ENCODE measurements at regions not wholly inside any gene's neighbourhood (a gene's known extent, or its start where the extent isn't known, plus 50 kb on each side); places are given as distances from the start of the nearest gene placed in this dataset.

DNA sequence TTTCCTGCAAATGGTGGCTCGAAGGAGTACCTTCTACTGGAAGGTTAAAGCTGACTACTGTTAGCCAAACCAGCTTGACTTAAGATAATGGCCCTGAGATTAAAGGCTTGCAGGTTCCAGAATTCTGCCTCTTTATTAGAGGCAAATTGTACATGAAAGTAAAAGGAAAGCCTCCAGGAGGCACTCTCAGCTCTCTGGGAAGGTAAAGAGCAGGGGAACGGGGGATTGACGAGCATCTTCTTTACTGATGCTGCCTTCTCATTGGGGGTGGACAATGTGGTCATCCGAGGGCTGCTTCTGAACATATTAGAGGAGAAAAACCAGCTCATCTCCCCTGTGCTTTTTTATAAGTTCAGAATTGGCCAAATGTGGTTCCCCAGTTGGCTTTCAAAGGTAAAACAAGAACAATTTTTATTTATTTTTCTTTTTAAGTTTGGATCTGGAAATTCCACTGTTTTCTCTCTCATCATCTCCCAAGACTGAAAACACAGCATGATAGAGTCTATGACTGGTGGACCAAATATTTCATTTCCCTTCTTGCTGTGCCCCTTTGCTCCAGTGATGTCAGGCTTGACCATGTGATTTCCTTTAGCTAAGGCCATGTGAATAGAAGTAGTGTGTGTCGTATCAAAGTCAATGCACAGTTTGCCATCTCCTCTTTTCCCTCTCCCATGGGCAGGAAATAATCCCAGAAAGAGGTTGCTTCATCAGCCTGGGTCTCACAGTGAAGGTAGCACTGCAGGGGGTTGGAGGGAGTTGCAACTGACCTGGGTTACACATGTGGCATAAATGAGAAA is 292.7 kb downstream of the PRDM2 start:
- TF ChIP-seq, protein P1, sequence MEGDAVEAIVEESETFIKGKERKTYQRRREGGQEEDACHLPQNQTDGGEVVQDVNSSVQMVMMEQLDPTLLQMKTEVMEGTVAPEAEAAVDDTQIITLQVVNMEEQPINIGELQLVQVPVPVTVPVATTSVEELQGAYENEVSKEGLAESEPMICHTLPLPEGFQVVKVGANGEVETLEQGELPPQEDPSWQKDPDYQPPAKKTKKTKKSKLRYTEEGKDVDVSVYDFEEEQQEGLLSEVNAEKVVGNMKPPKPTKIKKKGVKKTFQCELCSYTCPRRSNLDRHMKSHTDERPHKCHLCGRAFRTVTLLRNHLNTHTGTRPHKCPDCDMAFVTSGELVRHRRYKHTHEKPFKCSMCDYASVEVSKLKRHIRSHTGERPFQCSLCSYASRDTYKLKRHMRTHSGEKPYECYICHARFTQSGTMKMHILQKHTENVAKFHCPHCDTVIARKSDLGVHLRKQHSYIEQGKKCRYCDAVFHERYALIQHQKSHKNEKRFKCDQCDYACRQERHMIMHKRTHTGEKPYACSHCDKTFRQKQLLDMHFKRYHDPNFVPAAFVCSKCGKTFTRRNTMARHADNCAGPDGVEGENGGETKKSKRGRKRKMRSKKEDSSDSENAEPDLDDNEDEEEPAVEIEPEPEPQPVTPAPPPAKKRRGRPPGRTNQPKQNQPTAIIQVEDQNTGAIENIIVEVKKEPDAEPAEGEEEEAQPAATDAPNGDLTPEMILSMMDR (IDR thresholded peaks at IDR 0.05; ENCODE audit: insufficient read depth, low read length, severe bottlenecking), result no peak
- Histone ChIP-seq H3K36me3 (ENCODE audit: control insufficient read depth, insufficient read depth, low read length) (no peaks in the 10 kb centered on the region), H3K4me3 (ENCODE audit: low read depth, low read length) (no peak overlapping the region), H3K27me3 (ENCODE audit: control insufficient read depth, insufficient read depth, low read length) (no peaks in the 10 kb centered on the region)
- FAIRE-seq (no peak), DNase-seq (ENCODE audit: low read depth) (no peak)

DNA sequence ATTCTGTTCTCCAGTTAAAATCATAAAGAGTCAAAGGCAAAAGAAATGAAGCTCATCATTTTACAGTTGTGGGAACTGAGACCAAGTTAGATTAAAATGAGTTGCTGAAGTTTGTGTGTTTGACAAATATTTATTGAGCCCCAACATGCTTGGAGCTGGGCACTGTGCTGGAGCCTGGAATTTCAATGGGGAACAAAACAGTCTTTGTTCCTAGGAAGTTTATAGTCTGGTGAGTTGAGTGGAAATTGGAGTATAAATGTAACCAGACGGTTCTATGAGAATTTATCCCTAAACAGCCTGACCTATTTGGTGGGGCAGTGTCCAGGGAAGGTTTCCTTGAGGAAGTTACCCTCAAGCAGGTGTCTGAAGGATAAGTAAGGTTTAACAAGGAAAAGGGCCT is 294.4 kb downstream of the PRDM2 start:
- H3K27me3 ChIP-seq (ENCODE audit: control insufficient read depth, insufficient read depth, low read length), result no peaks in the 10 kb centered on the region
- FAIRE-seq (no peak), DNase-seq (ENCODE audit: low read depth) (no peak)
- H3K4me3 ChIP-seq (ENCODE audit: low read depth, low read length), result no peak overlapping the region
- TF ChIP-seq, protein P1 (IDR thresholded peaks at IDR 0.05; ENCODE audit: insufficient read depth, low read length, severe bottlenecking), result no peak
- H3K36me3 ChIP-seq (ENCODE audit: control insufficient read depth, insufficient read depth, low read length), result no peaks in the 10 kb centered on the region

DNA sequence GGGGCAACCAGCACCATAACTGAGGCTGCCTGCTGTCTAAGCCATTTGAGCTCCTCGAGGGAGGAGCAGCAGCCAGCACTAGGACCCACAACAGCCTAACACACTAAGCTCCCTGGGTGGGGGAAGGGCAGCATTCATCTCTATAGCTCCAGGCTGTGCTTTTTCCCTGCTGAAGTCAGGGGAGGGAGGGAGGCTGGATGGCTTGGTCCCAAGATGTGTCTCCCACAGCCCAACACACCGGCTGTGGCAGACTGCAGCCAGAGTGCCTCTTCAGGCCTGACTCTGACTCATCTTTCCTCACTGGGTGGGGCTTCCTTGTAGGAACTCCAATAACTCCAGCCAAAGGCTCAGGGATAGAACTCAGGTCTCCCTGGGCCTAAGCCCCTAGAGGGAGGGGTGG is 296.3 kb downstream of the PRDM2 start:
- DNase-seq (ENCODE audit: low read depth), result no peak

DNA sequence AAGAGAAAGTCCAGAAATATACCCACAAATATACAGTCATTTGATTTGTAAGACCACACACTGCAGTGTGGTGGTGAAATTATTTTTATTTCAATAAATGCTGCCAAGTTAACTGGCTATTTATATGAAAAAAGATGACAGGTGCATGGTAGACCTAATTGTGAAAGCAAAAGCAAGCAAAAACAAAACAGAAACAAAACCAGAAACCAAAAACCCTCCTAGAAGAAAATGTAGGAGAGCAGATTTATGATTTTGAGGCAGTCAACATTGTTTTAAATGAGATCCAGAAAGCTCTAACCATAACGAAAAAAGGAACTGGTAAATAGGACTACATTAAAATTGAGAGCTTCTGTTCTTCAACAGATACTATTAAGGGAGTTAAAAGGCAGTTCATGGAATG is 303.6 kb downstream of the PRDM2 start:
- H3K4me3 ChIP-seq (ENCODE audit: low read depth, low read length), result no peak overlapping the region
- FAIRE-seq, result no peak
- TF ChIP-seq, protein P1 (IDR thresholded peaks at IDR 0.05; ENCODE audit: insufficient read depth, low read length, severe bottlenecking), result no peak
- no peak for DNase-seq (ENCODE audit: low read depth)
- no peaks in the 10 kb centered on the region for H3K27me3 ChIP-seq (ENCODE audit: control insufficient read depth, insufficient read depth, low read length)
- no peaks in the 10 kb centered on the region for H3K36me3 ChIP-seq (ENCODE audit: control insufficient read depth, insufficient read depth, low read length)

More for the DNA sequence above, 296.3 kb downstream of the PRDM2 start:
- H3K4me3 ChIP-seq (ENCODE audit: low read depth, low read length), result no peak overlapping the region
- no peaks in the 10 kb centered on the region for H3K27me3 ChIP-seq (ENCODE audit: control insufficient read depth, insufficient read depth, low read length)
- FAIRE-seq, result no peak
- TF ChIP-seq, protein P1 (IDR thresholded peaks at IDR 0.05; ENCODE audit: insufficient read depth, low read length, severe bottlenecking), result no peak
- H3K36me3 ChIP-seq (ENCODE audit: control insufficient read depth, insufficient read depth, low read length), result no peaks in the 10 kb centered on the region

DNA sequence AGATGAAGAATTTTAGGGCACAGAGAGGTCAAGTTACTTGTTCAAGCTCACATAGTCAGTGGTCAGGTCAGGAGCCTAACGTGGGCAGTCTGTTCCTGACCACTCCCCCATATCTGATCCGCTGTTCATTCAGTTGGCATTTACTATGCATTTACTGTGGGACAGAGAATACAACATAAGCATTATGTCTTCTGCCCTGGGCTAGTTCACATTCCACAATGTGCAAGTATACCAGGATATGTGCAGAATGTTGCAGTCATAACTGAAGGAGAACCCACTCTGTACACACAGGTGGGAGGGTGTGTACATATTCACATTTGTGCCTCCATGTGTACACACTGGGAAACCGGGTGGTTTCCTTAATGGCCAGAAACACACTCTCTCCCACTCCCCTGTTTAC is 309.6 kb downstream of the PRDM2 start:
- TF ChIP-seq, protein P1 (IDR thresholded peaks at IDR 0.05; ENCODE audit: insufficient read depth, low read length, severe bottlenecking), result no peak
- FAIRE-seq, result no peak
- no peak for DNase-seq (ENCODE audit: low read depth)
- Histone ChIP-seq H3K4me3 (ENCODE audit: low read depth, low read length) (no peak overlapping the region), H3K27me3 (ENCODE audit: control insufficient read depth, insufficient read depth, low read length) (no peaks in the 10 kb centered on the region), H3K36me3 (ENCODE audit: control insufficient read depth, insufficient read depth, low read length) (no peaks in the 10 kb centered on the region)

DNA sequence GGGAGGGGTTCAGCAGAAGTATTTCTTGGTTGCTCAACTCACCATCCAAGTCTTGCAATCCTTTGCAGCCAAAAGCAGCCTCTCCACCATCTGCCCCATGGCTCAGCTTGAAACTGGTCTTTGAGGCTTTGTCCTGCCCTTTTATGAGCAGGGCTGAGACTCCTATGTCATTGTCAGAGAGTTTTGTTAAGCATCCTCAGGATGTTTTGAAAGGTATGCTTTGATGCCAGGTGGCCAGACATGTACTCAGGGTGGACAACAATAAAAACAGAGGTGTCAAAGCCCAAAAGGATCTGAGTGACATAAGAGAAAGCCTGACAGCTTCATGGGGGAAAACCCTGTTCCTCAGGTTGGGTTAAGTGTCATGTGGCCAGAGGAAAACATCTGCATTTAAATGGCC is 310.5 kb downstream of the PRDM2 start:
- no peak for FAIRE-seq
- Histone ChIP-seq H3K36me3 (ENCODE audit: control insufficient read depth, insufficient read depth, low read length) (no peaks in the 10 kb centered on the region), H3K27me3 (ENCODE audit: control insufficient read depth, insufficient read depth, low read length) (no peaks in the 10 kb centered on the region), H3K4me3 (ENCODE audit: low read depth, low read length) (no peak overlapping the region)
- no peak for DNase-seq (ENCODE audit: low read depth)
- TF ChIP-seq, protein P1 (IDR thresholded peaks at IDR 0.05; ENCODE audit: insufficient read depth, low read length, severe bottlenecking), result no peak

All from bronchial epithelial cell (primary cell).